Left ventricle myocardium superior (tissue), 1 donor: ENCODE measurements at regions not wholly inside any gene's neighbourhood (a gene's known extent, or its start where the extent isn't known, plus 50 kb on each side); places are given as distances from the start of the nearest gene placed in this dataset.
"Not testable (repeated sequence)": the region's sequence is repeated elsewhere in the genome, so short reads cannot be mapped to it uniquely, and the experiment has no call there.

Experiments used
- ATAC-seq: fragments of 200-7000 bp; cut with Tn5 transposase; one replicate; pipeline ENCODE4 v1.9.1; 2020; ENCODE audit warnings: mild to moderate bottlenecking, moderate library complexity
- DNase-seq: peaks from one replicate; pipeline ENCODE4 v3.0.0-alpha.2; 2020
- intact Hi-C: fragments of 100-400 bp; cut with micrococcal nuclease; formaldehyde crosslinking; loops from one replicate; pipeline ENCODE4 v1.11.0; 2022
- donor health status: DM: no; HTN: yes; CAD: no; lungs with severe emphysema.

GRCh38 chr6:92977018-92977417 is 442.3 kb downstream of the EPHA7 start:
- no peak for DNase-seq
- intact Hi-C loops = no loop called here
- ATAC-seq = no peak

GRCh38 chr6:92967362-92967761 is 452.0 kb downstream of the EPHA7 start:
- DNase-seq = no peak
- intact Hi-C loops = no loop called here
- no peak for ATAC-seq

- no peak for ATAC-seq
- intact Hi-C loops = no loop called here
- no peak for DNase-seq
Observed at GRCh38 chr6:92962846-92963245, 456.5 kb downstream of the EPHA7 start.

GRCh38 chr6:92952111-92952510 is 467.2 kb downstream of the EPHA7 start:
- ATAC-seq, DNase-seq, intact Hi-C loops: not testable (repeated sequence)

- ATAC-seq (no peak), DNase-seq (no peak)
- intact Hi-C loops = no loop called here
Observed at GRCh38 chr6:92945799-92946198, 473.6 kb downstream of the EPHA7 start.

- DNase-seq (no peak), ATAC-seq (no peak)
- intact Hi-C loops = no loop called here
Observed at GRCh38 chr6:92944132-92944531, 475.2 kb downstream of the EPHA7 start.

GRCh38 chr6:92942549-92942948 is 476.8 kb downstream of the EPHA7 start:
- ATAC-seq = no peak
- DNase-seq = no peak
- intact Hi-C loops = no loop called here

DNA sequence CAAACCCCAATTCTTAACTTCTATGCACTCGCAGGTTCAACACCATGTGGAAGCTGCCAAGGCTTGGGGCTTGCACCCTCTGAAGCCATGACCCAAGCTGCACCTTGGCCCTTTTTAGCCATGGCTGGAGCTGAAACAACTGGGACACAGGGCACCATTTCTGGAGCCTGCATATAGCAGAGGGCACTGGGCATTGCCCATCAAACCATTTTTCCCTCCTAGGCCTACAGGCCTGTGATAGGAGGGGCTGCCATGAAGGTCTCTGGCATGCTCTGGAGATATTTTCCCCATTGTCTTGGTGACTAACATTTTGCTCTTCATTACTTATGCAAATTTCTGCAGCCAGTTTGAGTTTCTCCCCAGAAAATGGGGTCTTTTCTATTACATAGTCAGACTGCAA is 484.7 kb downstream of the EPHA7 start:
- DNase-seq (no peak), ATAC-seq (no peak)
- intact Hi-C loops = no loop called here

DNA sequence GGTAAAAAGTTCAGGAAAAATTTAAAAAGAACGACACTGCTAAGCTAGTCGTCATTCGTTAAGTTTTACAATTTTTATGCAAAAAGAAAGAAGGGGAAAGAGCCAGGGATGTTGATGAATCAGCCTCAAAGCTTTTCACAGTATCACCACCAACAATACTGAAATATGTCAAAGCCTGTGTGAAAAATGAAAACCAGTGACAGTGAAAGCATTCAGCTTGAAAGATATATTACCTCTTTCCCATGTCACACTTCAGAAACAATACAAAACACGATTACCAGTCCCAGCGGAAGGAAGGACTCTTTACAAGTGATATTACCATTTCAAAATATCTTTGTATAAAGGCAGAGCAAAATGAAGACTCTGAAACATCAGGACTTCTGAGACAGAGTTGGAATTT is 489.2 kb downstream of the EPHA7 start:
- intact Hi-C loops = no loop called here
- ATAC-seq = no peak
- no peak for DNase-seq

DNA sequence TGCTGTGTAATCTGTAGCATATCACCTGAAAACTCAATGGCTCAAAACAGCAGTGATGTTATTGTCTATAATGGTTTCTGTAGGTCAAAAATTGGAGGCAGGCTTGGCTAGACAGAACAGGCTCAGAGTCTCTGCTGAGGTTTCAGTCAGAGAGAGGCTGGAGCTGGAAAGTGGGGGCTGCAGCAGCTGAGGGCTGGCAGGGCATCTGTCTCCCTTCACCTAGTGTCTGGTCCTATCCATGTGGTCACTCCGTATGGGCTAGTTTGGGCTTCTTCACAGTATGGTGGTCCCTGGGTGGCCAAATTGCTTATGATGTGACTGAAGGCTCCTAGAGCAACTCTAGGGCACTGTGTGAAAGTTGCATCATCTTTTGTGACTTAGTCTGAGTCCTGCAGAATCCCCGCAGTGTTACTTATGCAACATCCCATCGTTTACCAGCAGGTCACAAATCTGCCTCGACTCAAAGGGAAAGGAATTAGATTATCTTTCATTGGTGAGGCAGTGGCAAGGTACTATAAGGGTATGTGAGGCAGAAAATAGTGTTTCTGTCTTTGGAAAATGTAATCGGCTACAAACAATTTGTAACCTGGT is 497.0 kb downstream of the EPHA7 start:
- ATAC-seq = no peak

GRCh38 chr6:92915466-92915865 is 503.9 kb downstream of the EPHA7 start:
- no peak for ATAC-seq
- intact Hi-C loops = no loop called here
- DNase-seq = no peak

More for the DNA sequence above, 497.0 kb downstream of the EPHA7 start:
- no peak for DNase-seq
- intact Hi-C loops = no loop called here

DNA sequence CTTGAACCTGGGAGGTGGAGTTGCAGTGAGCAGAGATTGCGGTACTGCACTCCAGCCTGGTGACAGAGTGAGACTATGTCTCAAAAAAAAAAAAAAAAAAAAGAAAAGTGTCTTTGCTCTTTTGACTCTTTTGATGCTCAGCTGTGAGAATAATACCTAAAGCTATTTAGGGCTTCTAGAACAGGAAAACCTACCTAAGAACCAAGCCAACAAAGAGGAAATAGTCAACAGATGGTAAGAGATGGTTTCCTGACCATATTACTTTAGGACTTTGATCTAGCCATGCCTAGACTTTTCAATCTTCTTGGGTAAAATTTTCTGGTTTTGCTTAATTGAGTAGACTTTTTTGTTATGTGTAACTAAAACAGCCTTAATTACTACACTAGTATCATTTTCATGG is 508.1 kb downstream of the EPHA7 start:
- DNase-seq = no peak
- intact Hi-C loops = no loop called here
- no peak for ATAC-seq

DNA sequence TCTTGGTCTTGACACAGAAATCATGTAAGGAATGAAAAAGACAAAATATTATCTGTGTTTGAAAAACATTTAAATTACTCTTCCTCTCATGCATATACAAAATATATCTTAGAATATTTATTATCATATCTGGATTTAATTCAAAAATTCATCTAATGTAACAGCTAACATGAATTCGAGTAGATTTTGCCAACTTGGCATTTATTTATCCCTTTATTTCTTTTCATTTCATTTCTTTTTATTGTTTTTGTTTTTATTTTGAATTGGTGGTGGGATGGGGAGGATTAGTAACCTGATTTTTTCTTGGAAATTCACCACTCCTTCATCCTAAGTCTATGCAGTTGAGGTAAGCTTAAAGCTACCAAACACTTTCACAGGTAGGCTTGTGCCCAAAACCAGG is 508.7 kb downstream of the EPHA7 start:
- intact Hi-C loops = no loop called here
- no peak for ATAC-seq
- no peak for DNase-seq

DNA sequence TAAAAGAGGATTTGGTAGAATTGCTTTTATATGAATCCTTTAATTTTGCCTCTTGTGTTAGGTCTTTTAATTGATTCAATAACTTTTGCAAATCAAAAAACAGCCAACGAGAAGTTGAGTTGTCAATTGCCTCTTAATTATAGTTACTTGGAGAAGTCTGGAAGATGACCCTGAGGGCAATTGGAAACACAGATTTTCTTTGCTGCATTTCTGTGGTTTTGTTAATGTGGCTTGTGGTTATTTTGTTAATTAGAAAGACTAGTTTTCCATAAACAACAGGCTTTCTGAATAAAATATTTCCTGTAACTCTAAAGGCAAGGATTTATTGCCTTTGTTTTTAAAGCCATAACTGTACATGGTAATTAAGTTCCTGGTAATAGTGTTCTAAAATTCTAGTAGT is 513.0 kb downstream of the EPHA7 start:
- DNase-seq (no peak), ATAC-seq (no peak)
- intact Hi-C loops = no loop called here

- no peak for ATAC-seq
- no peak for DNase-seq
- intact Hi-C loops = no loop called here
Observed at GRCh38 chr6:92893741-92894140, 525.6 kb downstream of the EPHA7 start.

- DNase-seq (no peak), ATAC-seq (no peak)
- intact Hi-C loops = no loop called here
Observed at GRCh38 chr6:92892626-92893170, 526.7 kb downstream of the EPHA7 start.

DNA sequence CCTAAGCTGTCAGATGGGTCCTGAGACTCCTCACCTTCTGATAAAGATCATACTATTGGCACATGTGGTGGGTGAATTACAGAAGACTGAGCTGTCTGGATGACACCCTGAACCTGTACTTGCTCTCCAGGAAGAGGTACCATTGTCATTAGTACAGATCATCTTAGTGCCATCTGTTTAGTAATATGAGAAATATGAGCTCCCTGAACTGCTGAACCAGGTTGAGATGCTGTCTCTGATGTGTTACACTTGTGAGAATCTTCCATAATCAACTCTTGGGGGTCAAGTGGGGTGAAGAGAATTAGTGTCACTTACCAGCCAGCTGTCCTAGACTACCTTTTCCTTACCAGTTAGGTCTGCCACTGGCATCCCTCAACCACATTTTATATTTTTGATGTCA is 531.0 kb downstream of the EPHA7 start:
- DNase-seq = no peak
- intact Hi-C loops = no loop called here
- no peak for ATAC-seq

DNA sequence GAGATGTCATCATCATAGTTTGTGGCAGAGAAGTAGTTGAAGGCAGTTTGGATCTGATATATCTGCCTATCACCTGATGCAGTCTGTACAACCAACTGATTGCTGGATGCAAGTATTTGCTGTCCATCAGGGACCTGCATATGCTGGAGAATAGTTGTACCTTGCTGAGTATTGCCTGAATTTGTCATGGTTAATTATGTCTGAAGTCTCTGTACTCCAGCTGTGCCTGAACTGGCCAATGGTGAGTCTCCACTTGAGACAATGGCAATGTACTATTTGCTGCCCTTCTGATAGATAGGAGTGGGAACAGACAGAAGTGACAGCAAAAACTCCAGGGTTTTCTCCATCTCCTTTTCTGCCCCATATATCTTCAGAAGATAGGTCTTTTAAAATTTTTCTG is 531.5 kb downstream of the EPHA7 start:
- DNase-seq (no peak), ATAC-seq (no peak)
- intact Hi-C loops = no loop called here

- intact Hi-C loops = no loop called here
- ATAC-seq (no peak), DNase-seq (no peak)
Observed at GRCh38 chr6:92879526-92879925, 539.8 kb downstream of the EPHA7 start.

GRCh38 chr6:92864966-92865555 is 554.3 kb downstream of the EPHA7 start:
- intact Hi-C loops = no loop called here
- DNase-seq = no peak
- no peak for ATAC-seq

GRCh38 chr6:92849636-92850035 is 569.7 kb downstream of the EPHA7 start:
- ATAC-seq (no peak), DNase-seq (no peak)
- intact Hi-C loops = no loop called here
